Omental fat pad (tissue), 3 donors: ENCODE measurements at regions not wholly inside any gene's neighbourhood (a gene's known extent, or its start where the extent isn't known, plus 50 kb on each side); places are given as distances from the start of the nearest gene placed in this dataset.

Experiments
- ATAC-seq: fragments of 150-250 bp; one replicate; pipeline ENCODE4 v1.9.1; 2016; ENCODE audit warnings: mild to moderate bottlenecking, moderate library complexity; ENCODE audit not compliant: low FRiP score
- DNase-seq: peaks from one replicate; pipeline ENCODE4 v3.0.0-alpha.2; 2019; ENCODE audit warnings: low spot score
- CTCF ChIP-seq, 3 donors: fragments of 450-650 bp; IDR thresholded peaks; one replicate each; pipeline ENCODE4 v1.5.1; 2016 to 2017; ENCODE audit warnings: antibody characterized with exemption in 3 of 3, mild to moderate bottlenecking in 3 of 3, moderate library complexity in 2 of 3

- ATAC-seq = no peak
- DNase-seq = no peak
- no peak for TF ChIP-seq CTCF (IDR thresholded peaks at IDR 0.05)
Observed at GRCh38 chr7:26562841-26563240, 271.2 kb downstream of the SNX10 start.

DNA sequence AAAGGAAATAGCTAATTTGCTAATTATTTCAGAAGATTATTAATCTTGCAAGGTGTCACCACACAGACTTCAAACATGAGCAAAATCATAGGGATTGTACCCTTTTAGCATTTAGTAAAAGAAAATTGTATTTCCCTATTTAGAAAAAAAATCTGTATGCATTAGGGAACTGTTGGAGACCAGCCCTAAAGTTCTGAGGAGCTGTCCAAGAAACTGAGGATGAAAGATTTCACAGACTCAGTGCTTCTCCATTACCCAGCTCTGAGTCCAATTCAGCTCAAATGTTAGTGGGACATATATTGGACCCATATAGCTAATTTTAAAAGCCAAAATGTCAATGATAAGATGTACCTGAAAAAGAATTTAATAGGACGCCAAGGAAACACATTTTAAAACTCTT lies 271.7 kb downstream of the SNX10 start:
- ATAC-seq (no peak), DNase-seq (no peak)
- no peak for TF ChIP-seq CTCF (IDR thresholded peaks at IDR 0.05)

GRCh38 chr7:26567266-26567665 lies 275.6 kb downstream of the SNX10 start:
- no peak for TF ChIP-seq CTCF (IDR thresholded peaks at IDR 0.05)
- ATAC-seq (no peak), DNase-seq (no peak)

DNA sequence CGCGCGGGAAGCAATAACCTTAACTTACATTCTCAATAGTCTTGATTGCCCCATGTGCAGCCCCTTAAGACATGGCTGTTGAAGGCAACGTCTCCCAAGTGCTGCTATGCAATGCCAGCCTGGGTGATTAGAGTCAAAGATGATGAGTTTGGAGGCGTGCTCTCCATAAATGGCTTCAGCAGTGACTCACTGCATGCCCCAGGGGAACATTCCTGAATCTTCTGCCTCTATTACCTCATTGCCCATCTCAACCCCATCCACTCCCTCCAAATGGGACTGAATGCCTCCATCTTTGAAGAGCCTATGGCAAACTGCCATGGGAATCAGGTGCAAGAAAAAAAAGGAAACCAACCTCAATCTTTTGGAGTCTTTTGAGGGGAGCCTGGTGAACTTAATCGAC lies 282.8 kb downstream of the SNX10 start:
- no peak for TF ChIP-seq CTCF (IDR thresholded peaks at IDR 0.05)
- ATAC-seq (no peak), DNase-seq (no peak)

- TF ChIP-seq CTCF (IDR thresholded peaks at IDR 0.05) = no peak
- ATAC-seq (no peak), DNase-seq (no peak)
Observed at GRCh38 chr7:26580064-26580591, 284.3 kb downstream of the SKAP2 start.

- no peak for TF ChIP-seq CTCF (IDR thresholded peaks at IDR 0.05)
- ATAC-seq = no peak
- no peak for DNase-seq
Observed at GRCh38 chr7:26580711-26581110, 283.7 kb downstream of the SKAP2 start.

DNA sequence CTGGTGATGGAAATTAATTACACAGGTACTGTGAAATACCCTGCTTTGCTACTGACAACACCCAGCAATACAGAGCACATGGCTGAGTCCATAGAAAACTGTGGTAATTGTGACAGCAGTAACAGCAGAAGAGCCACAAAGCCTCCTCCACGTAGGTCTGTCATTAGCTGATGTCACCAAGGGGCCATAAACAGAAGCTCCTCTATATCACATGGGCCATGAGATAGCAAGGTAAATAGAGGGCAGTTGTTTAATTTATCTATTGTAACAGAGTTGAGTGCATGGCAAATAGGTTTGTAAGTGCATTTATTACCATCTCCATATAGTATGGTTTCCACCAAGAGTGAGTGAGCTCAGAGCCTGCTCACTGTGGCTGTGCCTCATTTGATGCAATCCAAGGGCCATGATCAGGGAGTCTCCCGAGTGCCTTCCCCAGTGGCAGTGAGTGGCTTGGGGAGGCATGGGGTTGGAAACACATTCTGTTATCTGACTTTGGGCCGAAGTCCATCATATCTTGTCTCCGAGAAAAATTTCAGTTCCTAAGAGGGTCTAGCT lies 281.2 kb downstream of the SKAP2 start:
- DNase-seq (no peak), ATAC-seq (no peak)
- TF ChIP-seq CTCF (IDR thresholded peaks at IDR 0.05) = no peak
